Glutamatergic neuron (in vitro differentiated cells): ENCODE measurements at regions not wholly inside any gene's neighbourhood (a gene's known extent, or its start where the extent isn't known, plus 50 kb on each side); places are given as distances from the start of the nearest gene placed in this dataset.

Source experiments
- DNase-seq: peaks from one replicate; pipeline ENCODE4 v3.0.0; 2022
- H3K27ac Mint-ChIP-seq: one replicate; pipeline ENCODE4 v1.8.0; 2020; ENCODE audit warnings: mild to moderate bottlenecking, mixed read lengths, inconsistent platforms; ENCODE audit not compliant: unreplicated experiment
- H3K27me3 Mint-ChIP-seq: one replicate; pipeline ENCODE4 v1.8.0; 2020; ENCODE audit warnings: mild to moderate bottlenecking, moderate library complexity, mixed read lengths, inconsistent platforms; ENCODE audit not compliant: unreplicated experiment
- H3K36me3 Mint-ChIP-seq: one replicate; pipeline ENCODE4 v1.8.0; 2020; ENCODE audit warnings: mild to moderate bottlenecking, mixed read lengths, inconsistent platforms; ENCODE audit not compliant: unreplicated experiment
- H3K4me1 Mint-ChIP-seq: one replicate; pipeline ENCODE4 v1.8.0; 2020; ENCODE audit warnings: mild to moderate bottlenecking, low read depth, mixed read lengths, inconsistent platforms; ENCODE audit not compliant: unreplicated experiment
- H3K4me3 Mint-ChIP-seq: one replicate; pipeline ENCODE4 v1.8.0; 2020; ENCODE audit warnings: mild to moderate bottlenecking, mixed read lengths, inconsistent platforms; ENCODE audit not compliant: unreplicated experiment
- H3K9me3 Mint-ChIP-seq: one replicate; pipeline ENCODE4 v1.8.0; 2020; ENCODE audit warnings: mild to moderate bottlenecking, moderate library complexity, mixed read lengths, inconsistent platforms; ENCODE audit not compliant: unreplicated experiment
- CTCF ChIP-seq: fragments of 200-600 bp; sonication (generic); IDR thresholded peaks from one replicate; pipeline ENCODE4 v1.5.0; 2021; ENCODE audit not compliant: partially characterized antibody, unreplicated experiment

DNA sequence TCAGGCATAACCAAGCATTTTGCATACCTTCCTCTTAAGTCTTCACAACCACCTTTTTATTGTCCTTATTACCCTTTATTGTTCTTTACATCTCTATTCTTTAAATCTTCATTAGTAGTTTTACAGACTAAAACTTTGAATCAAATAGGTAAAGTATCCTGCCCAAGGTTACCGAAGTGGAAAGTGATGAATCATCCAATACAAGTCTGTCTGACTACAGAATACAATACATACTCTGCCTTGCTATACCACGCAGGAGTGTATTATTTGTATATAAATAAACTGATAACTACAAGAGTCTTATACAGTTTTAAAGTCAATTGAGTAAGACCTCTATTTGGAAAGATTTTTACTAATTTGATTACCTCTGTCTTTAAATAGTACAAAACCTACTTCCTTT is 196.0 kb downstream of the ZEB2 start:
- TF ChIP-seq CTCF: no peak
- H3K9me3 Mint-ChIP-seq: no peaks in the 10 kb centered on the region
- no peaks in the 10 kb centered on the region for H3K36me3 Mint-ChIP-seq
- no peaks in the 10 kb centered on the region for H3K27me3 Mint-ChIP-seq
- H3K4me3 Mint-ChIP-seq: no peak overlapping the region
- no peak for DNase-seq
- peaks cover 6% of the 10 kb centered on the region for H3K4me1 Mint-ChIP-seq
- no peak overlapping the region for H3K27ac Mint-ChIP-seq

DNA sequence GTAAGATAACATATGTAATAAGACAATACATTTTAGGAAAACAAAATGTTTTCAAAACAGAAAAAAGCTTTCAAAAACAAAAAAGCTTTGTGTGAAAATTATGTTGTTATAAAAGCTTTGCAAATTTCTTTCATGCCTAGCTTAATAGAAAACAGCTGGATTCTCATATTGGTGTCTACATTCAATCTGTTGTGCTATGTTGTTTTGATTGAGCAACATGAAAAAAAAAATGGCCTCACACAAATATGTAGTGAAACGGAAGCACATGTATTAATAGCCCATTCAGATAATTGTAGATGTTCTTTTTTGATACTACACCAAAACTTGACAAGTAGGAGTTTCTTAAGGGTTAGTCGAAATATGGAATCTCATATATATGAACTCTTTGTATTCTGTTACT is 197.5 kb downstream of the ZEB2 start:
- no peaks in the 10 kb centered on the region for H3K36me3 Mint-ChIP-seq
- no peak for DNase-seq
- no peak overlapping the region for H3K27ac Mint-ChIP-seq
- H3K9me3 Mint-ChIP-seq: no peaks in the 10 kb centered on the region
- TF ChIP-seq CTCF: no peak
- peaks cover 6% of the 10 kb centered on the region for H3K4me1 Mint-ChIP-seq
- H3K27me3 Mint-ChIP-seq: no peaks in the 10 kb centered on the region
- H3K4me3 Mint-ChIP-seq: no peak overlapping the region

GRCh38 chr2:144320491-144320890 is 199.4 kb downstream of the ZEB2 start:
- Mint-ChIP-seq H3K27me3 (no peaks in the 10 kb centered on the region), H3K27ac (no peak overlapping the region), H3K4me3 (no peak overlapping the region), H3K36me3 (no peaks in the 10 kb centered on the region), H3K4me1 (peaks cover 3% of the 10 kb centered on the region), H3K9me3 (no peaks in the 10 kb centered on the region)
- TF ChIP-seq CTCF: no peak
- DNase-seq: no peak

DNA sequence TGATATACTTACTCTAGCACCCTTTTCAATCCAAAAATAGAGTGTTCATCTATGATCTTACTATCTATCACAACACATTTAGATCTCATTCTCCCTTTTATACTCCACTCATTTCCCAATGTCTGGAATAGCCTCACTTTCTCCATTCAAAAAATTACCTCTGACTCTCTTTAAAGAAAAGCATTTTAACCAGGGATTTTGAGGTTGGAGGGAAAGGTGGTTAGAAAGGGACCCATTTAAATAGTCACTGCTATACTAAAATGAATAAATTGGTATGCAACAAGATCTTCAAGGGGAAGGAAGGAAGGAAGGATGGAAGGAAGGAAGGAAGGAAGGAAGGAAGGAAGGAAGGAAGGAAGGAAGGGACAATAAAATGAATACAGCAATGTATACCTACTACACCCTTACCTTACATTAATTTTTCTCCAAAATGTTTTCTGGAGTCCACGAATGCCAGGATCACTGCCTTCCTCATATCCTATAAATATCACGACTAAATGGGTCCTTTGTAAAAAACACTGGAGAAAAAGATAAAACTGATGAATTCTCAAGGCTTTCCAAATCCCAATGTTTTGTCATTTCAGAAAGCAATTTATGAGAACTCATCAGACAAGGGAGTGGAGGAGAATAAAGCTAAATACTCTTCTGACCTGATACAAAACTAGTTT is 202.7 kb downstream of the ZEB2 start:
- H3K27me3 Mint-ChIP-seq: no peaks in the 10 kb centered on the region
- no peak overlapping the region for H3K4me3 Mint-ChIP-seq
- peaks cover 11% of the 10 kb centered on the region for H3K36me3 Mint-ChIP-seq
- H3K4me1 Mint-ChIP-seq: no peaks in the 10 kb centered on the region
- DNase-seq: no peak
- H3K9me3 Mint-ChIP-seq: no peaks in the 10 kb centered on the region
- H3K27ac Mint-ChIP-seq: no peak overlapping the region
- TF ChIP-seq CTCF: no peak

DNA sequence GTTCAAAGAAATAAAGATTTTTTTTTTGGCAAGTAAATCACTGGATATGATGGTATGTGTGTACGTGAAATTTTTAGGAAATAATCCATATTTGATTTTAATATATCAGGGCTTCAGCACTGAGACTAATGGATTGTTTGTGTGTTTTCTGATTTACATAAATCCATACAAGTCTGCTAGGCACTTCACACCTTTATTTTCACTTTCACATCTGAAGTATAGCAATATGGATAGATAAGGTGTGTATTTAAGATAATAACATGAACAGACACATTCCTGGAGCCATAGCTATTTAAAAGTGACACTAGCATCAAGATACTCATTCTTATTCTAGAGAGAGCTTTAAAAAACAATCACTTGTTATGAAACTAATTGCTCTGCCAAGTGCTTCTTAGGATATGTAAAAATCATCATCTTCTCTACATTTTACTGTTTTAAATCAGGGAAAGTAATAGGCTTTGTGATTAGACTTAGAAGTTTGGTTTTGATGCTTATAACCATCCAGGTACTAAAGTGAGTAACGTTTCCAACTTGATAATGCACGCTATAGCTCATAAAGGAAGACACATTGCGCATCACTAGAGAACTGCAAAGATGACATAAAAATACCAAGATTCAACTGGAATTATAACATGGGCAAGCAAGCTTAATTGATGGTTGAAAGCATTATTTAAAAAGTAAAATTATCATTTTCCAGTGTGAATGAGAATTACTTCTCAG is 208.9 kb downstream of the ZEB2 start:
- Mint-ChIP-seq H3K36me3 (peaks cover 12% of the 10 kb centered on the region), H3K4me3 (no peak overlapping the region), H3K9me3 (no peaks in the 10 kb centered on the region), H3K27me3 (no peaks in the 10 kb centered on the region), H3K4me1 (no peaks in the 10 kb centered on the region), H3K27ac (no peak overlapping the region)
- no peak for DNase-seq
- TF ChIP-seq CTCF: no peak
